ENCODE measurements at regions not wholly inside any gene's neighbourhood (a gene's known extent, or its start where the extent isn't known, plus 50 kb on each side); places are given as distances from the start of the nearest gene placed in this dataset.

GRCh38 chr2:200730960-200731359, 80.8 kb upstream of the BZW1 start:
- Histone ChIP-seq H3K27ac (ENCODE audit: insufficient read length, low read depth, low read length) (no peak overlapping the region), H3K4me2 (ENCODE audit: insufficient read depth, insufficient read length, low read length) (no peak overlapping the region), H3K14ac (ENCODE audit: insufficient read depth, low read length) (no peak overlapping the region), H2BK5ac (ENCODE audit: insufficient read length, low read length) (no peak overlapping the region), H3T11ph (ENCODE audit: low read length) (no peak overlapping the region), H3K18ac (ENCODE audit: insufficient read length, low read depth, low read length) (no peak overlapping the region), H3K23ac (ENCODE audit: insufficient read length, low read depth, low read length) (no peak overlapping the region), H3K9ac (ENCODE audit: extremely low read depth, insufficient read length, low read length) (no peak overlapping the region), H3K23me2 (ENCODE audit: insufficient read length, low read depth, low read length, poor library complexity, severe bottlenecking) (no peaks in the 10 kb centered on the region), H3K56ac (ENCODE audit: insufficient read length, low read depth, low read length) (no peak overlapping the region), H2AFZ (ENCODE audit: low read length) (no peak overlapping the region), H3K79me1 (ENCODE audit: insufficient read depth, low read depth, low read length, poor library complexity, severe bottlenecking) (no peaks in the 10 kb centered on the region), H4K5ac (ENCODE audit: insufficient read length, low read depth, low read length) (no peak overlapping the region), H4K20me1 (ENCODE audit: control insufficient read depth, insufficient read depth, insufficient read length) (no peaks in the 10 kb centered on the region), H2BK120ac (ENCODE audit: low read depth, low read length, poor library complexity, severe bottlenecking) (no peak overlapping the region), H3K27me3 (ENCODE audit: insufficient read depth, low read length) (no peaks in the 10 kb centered on the region), H2BK12ac (ENCODE audit: insufficient read length, low read depth, low read length) (no peak overlapping the region), H4K91ac (ENCODE audit: insufficient read length, low read depth, low read length) (no peak overlapping the region), H4K8ac (replicated peaks; ENCODE audit: insufficient read length, low read depth, low read length) (no peak overlapping the region), H3K4me1 (ENCODE audit: insufficient read depth, low read length) (no peaks in the 10 kb centered on the region), H2BK20ac (ENCODE audit: low read depth, low read length, poor library complexity, severe bottlenecking) (no peak overlapping the region), H2BK15ac (ENCODE audit: low read depth, low read length) (no peak overlapping the region), H3K4ac (ENCODE audit: low read depth, low read length) (no peak overlapping the region), H2AK5ac (ENCODE audit: insufficient read length, low read length) (no peak overlapping the region), H3K9me3 (ENCODE audit: control insufficient read depth, low read depth, low read length) (no peaks in the 10 kb centered on the region), H3K79me2 (ENCODE audit: insufficient read depth, low read length) (no peaks in the 10 kb centered on the region)
- H3K27ac Mint-ChIP-seq = no peak overlapping the region
- H3K36me3 Mint-ChIP-seq (ENCODE audit: insufficient read depth in 1 of 3, low read depth in 3 of 3) = no peaks in the 10 kb centered on the region
- peaks cover 4% of the 10 kb centered on the region; the same call in 1 of the 2 replicates for H3K27me3 Mint-ChIP-seq (ENCODE audit: low read depth)
- TF ChIP-seq CTCF (conservative IDR thresholded peaks at IDR 0.05) = no peak
- no peak for DNase-seq
- no peak overlapping the region for H3K4me3 Mint-ChIP-seq
- H3K4me1 Mint-ChIP-seq = peaks cover 16 to 25% of the 10 kb centered on the region in 2 experiments
- WGBS (ENCODE audit: extremely low coverage, insufficient read length, low lambda C conversion rate) = no CpG with 5 or more reads among the region's 3 CpGs
- no peaks in the 10 kb centered on the region for H3K9me3 Mint-ChIP-seq

Measured in H9 (cell line).